Transverse colon (tissue), 4 donors: ENCODE measurements at regions not wholly inside any gene's neighbourhood (a gene's known extent, or its start where the extent isn't known, plus 50 kb on each side); places are given as distances from the start of the nearest gene placed in this dataset.

Experiments
- DNase-seq: peaks from one replicate; pipeline ENCODE4 v3.0.0-alpha.2; 2019
- H3K27ac ChIP-seq, 4 donors: fragments of 200-600 bp; sonication (generic); 2 replicates each; pipeline ENCODE4 v1.5.1; 2016 to 2018; ENCODE audit warnings: inconsistent platforms in 4 of 4
- H3K27me3 ChIP-seq: fragments of 200-600 bp; sonication (generic); 2 replicates; pipeline ENCODE4 v1.5.1; 2017; ENCODE audit warnings: inconsistent platforms
- H3K36me3 ChIP-seq, 4 donors: fragments of 200-600 bp; sonication (generic); 2 replicates each; pipeline ENCODE4 v1.5.1; 2017 to 2019; ENCODE audit warnings: inconsistent platforms in 4 of 4
- H3K4me1 ChIP-seq, 4 donors: fragments of 200-600 bp; sonication (generic); 2 replicates each; pipeline ENCODE4 v1.5.1; 2017 to 2020; ENCODE audit warnings: inconsistent platforms in 4 of 4
- H3K4me3 ChIP-seq, 4 donors: fragments of 200-600 bp; sonication (generic); 1 replicate in 1 of 4; 2 replicates in 3 of 4; pipeline versions ENCODE4 v1.5.1 to v1.6.1; 2017 to 2019; ENCODE audit warnings: inconsistent platforms in 4 of 4
- H3K9me3 ChIP-seq, 2 donors: fragments of 200-600 bp; sonication (generic); 2 replicates each; pipeline ENCODE4 v1.5.1; 2017 to 2019; ENCODE audit warnings: inconsistent platforms in 2 of 2
- CTCF ChIP-seq, 5 experiments: fragments of 200-600 bp in 3 of 5; fragments of 450-650 bp in 2 of 5; sonication (generic) in 3 of 5; IDR thresholded peaks; 1 replicate in 2 of 5; 2 replicates in 3 of 5; pipeline ENCODE4 v1.5.1; 2016 to 2017; ENCODE audit warnings: antibody characterized with exemption in 5 of 5, inconsistent platforms in 3 of 5, mild to moderate bottlenecking in 2 of 5, moderate library complexity in 1 of 5
- EP300 ChIP-seq: sonication (generic); formaldehyde crosslinking; IDR thresholded peaks from one replicate; pipeline ENCODE4 v1.6.1; 2017; ENCODE audit warnings: antibody characterized with exemption, low read depth
- POLR2A ChIP-seq: fragments of 450-650 bp; IDR thresholded peaks from one replicate; pipeline ENCODE4 v1.6.1; 2016; ENCODE audit warnings: antibody characterized with exemption, mild to moderate bottlenecking, moderate library complexity
- POLR2AphosphoS5 ChIP-seq, 3 donors: sonication (generic); formaldehyde crosslinking; IDR thresholded peaks; one replicate each; pipeline ENCODE4 v1.6.1; 2016; ENCODE audit warnings: antibody characterized with exemption in 3 of 3
- WGBS, 2 donors: methylation state at CpG; one replicate each; pipeline ENCODE4 v1.1.5; 2018; ENCODE audit warnings: low coverage in 1 of 2; 5-methylcytosine and 5-hydroxymethylcytosine counted together
- in situ Hi-C, 4 donors: fragments of 200-750 bp; cut with MboI; loops; one replicate each; pipeline versions ENCODE4 v1.15.0 to v1.15.1; 2017; ENCODE audit warnings: low sequenced_read_pairs in 3 of 4, low pct_ligation_motif_present in 1 of 4, low pct_unique_long_range_greater_than_20kb in 1 of 4
- intact Hi-C: fragments of 100-400 bp; cut with DNase I; formaldehyde crosslinking; loops from one replicate; pipeline ENCODE4 v1.15.1; 2023; ENCODE audit warnings: low total_unique reads

- Histone ChIP-seq H3K9me3 (no peaks in the 10 kb centered on the region), H3K36me3 (no peaks in the 10 kb centered on the region), H3K4me1 (no peaks in the 10 kb centered on the region), H3K4me3 (no peak overlapping the region), H3K27me3 (no peaks in the 10 kb centered on the region), H3K27ac (no peak overlapping the region)
- intact Hi-C loops, result no loop called here
- TF ChIP-seq EP300, result no peak
- no peak for TF ChIP-seq CTCF (IDR thresholded peaks at IDR 0.05)
- TF ChIP-seq POLR2AphosphoS5 (IDR thresholded peaks at IDR 0.05), result no peak
- TF ChIP-seq POLR2A, result no peak
- no peak for DNase-seq
- in situ Hi-C loops, result no loop called here
These were observed 246.8 kb downstream of the TGFB2 start for GRCh38 chr1:218591966-218592365.

GRCh38 chr1:218592688-218593087 is 247.6 kb downstream of the TGFB2 start:
- intact Hi-C loops (no loop called here), in situ Hi-C loops (no loop called here)
- Histone ChIP-seq H3K27ac (no peak overlapping the region), H3K36me3 (no peaks in the 10 kb centered on the region), H3K27me3 (no peaks in the 10 kb centered on the region), H3K4me3 (no peak overlapping the region), H3K4me1 (no peaks in the 10 kb centered on the region), H3K9me3 (no peaks in the 10 kb centered on the region)
- no peak for TF ChIP-seq CTCF (IDR thresholded peaks at IDR 0.05)
- TF ChIP-seq POLR2AphosphoS5 (IDR thresholded peaks at IDR 0.05), result no peak
- TF ChIP-seq EP300, result no peak
- no peak for TF ChIP-seq POLR2A
- no peak for DNase-seq
- WGBS, 2 donors, result 62 to 79% methylated on average over 2 of the region's 2 CpGs

GRCh38 chr1:218600968-218601367 is 255.8 kb downstream of the TGFB2 start:
- Histone ChIP-seq H3K27me3 (no peaks in the 10 kb centered on the region), H3K36me3 (no peaks in the 10 kb centered on the region), H3K4me1 (no peaks in the 10 kb centered on the region), H3K9me3 (no peaks in the 10 kb centered on the region), H3K4me3 (no peak overlapping the region), H3K27ac (no peak overlapping the region)
- no peak for DNase-seq
- 79 to 86% methylated on average over 3 of the region's 3 CpGs for WGBS, 2 donors
- intact Hi-C loops (no loop called here), in situ Hi-C loops (no loop called here)
- no peak for TF ChIP-seq POLR2A
- TF ChIP-seq EP300, result no peak
- no peak for TF ChIP-seq POLR2AphosphoS5 (IDR thresholded peaks at IDR 0.05)
- no peak for TF ChIP-seq CTCF (IDR thresholded peaks at IDR 0.05)

GRCh38 chr1:218604217-218604616 is 259.1 kb downstream of the TGFB2 start:
- Histone ChIP-seq H3K4me1 (no peaks in the 10 kb centered on the region), H3K4me3 (no peak overlapping the region), H3K27me3 (no peaks in the 10 kb centered on the region), H3K9me3 (no peaks in the 10 kb centered on the region), H3K36me3 (no peaks in the 10 kb centered on the region), H3K27ac (no peak overlapping the region)
- TF ChIP-seq POLR2A (no peak), POLR2AphosphoS5 (IDR thresholded peaks at IDR 0.05) (no peak), EP300 (no peak), CTCF (IDR thresholded peaks at IDR 0.05) (no peak)
- WGBS, 2 donors, result 75 to 86% methylated on average over 1 of the region's 1 CpG
- intact Hi-C loops (no loop called here), in situ Hi-C loops (no loop called here)
- no peak for DNase-seq
